K562 (cell line): ENCODE measurements at regions not wholly inside any gene's neighbourhood (a gene's known extent, or its start where the extent isn't known, plus 50 kb on each side); places are given as distances from the start of the nearest gene placed in this dataset.

Experiments used
- ATAC-seq: fragments of 200-7000 bp; cut with Tn5 transposase; 3 replicates; pipeline ENCODE4 v1.9.1; 2020; ENCODE audit warnings: moderate library complexity
- BruUV-seq: library from RNA; stranded (reverse); fragments of 400-500 nt; replicated peaks from 2 replicates; lab custom pipeline; 2021; lab: Mats Ljungman, UMichigan
- CTCF ChIA-PET: fragments of 300-600 bp; formaldehyde crosslinking; extraction: SDS; loops from one replicate; lab custom pipeline; 2021; ENCODE audit warnings: low intra/inter-chr PET ratio; lab: Yijun Ruan, JAX
- POLR2A ChIA-PET: fragments of 300-600, 350-650 bp; sonication (Branson Sonifier 250); formaldehyde crosslinking; extraction: SDS; loops from one replicate; lab custom pipeline; 2021; ENCODE audit warnings: antibody characterized with exemption, inconsistent platforms; lab: Yijun Ruan, JAX
- DNase-seq, 4 experiments: peaks; one replicate each; pipeline versions ENCODE4 v3.0.0 to v3.0.0-alpha.2; 2011 to 2018; ENCODE audit warnings: low spot score in 3 of 4, mixed read lengths in 3 of 4; ENCODE audit errors: extremely low read depth in 1 of 4
- FAIRE-seq: peaks from 2 replicates; lab custom pipeline; 2011; peaks lifted over from hg19 to GRCh38; lab: Jason Lieb, UNC
- H2AFZ ChIP-seq: 2 replicates; pipeline ENCODE4 v1.6.0; 2011; ENCODE audit warnings: low read depth, low read length, control low read depth, inconsistent platforms
- H3K27ac ChIP-seq: fragments of 200-600 bp; 3 replicates; pipeline ENCODE4 v1.8.0; 2011; ENCODE audit warnings: low read depth, mild to moderate bottlenecking, control low read depth, inconsistent platforms, low read length, moderate library complexity, mixed read lengths; ENCODE audit errors: extremely low read depth
- H3K27me3 ChIP-seq, 2 experiments: fragments of 300-600 bp in 1 of 2; 2 replicates in 1 of 2; 3 replicates in 1 of 2; pipeline versions ENCODE4 v1.6.0 to v1.8.0; 2011; ENCODE audit warnings: inconsistent platforms in 2 of 2, low read length in 2 of 2, mild to moderate bottlenecking in 1 of 2, mixed read lengths in 1 of 2, moderate library complexity in 1 of 2; ENCODE audit not compliant: control insufficient read depth in 2 of 2, insufficient read depth in 2 of 2
- H3K36me3 ChIP-seq: fragments of 300-600 bp; 3 replicates; pipeline ENCODE4 v1.8.0; 2011; ENCODE audit warnings: mild to moderate bottlenecking, low read length, inconsistent platforms; ENCODE audit not compliant: control insufficient read depth, insufficient read depth
- H3K4me1 ChIP-seq, 2 experiments: fragments of 200-600 bp in 1 of 2; replicated peaks in 1 of 2; 2 replicates in 1 of 2; 3 replicates in 1 of 2; pipeline versions ENCODE4 v1.5.1 to v1.8.0; 2011; ENCODE audit warnings: inconsistent platforms in 2 of 2, low read length in 2 of 2, mild to moderate bottlenecking in 1 of 2, mixed read lengths in 1 of 2, moderate library complexity in 1 of 2; ENCODE audit not compliant: control insufficient read depth in 2 of 2, insufficient read depth in 2 of 2
- H3K4me2 ChIP-seq: 2 replicates; pipeline ENCODE4 v1.6.1; 2011; ENCODE audit warnings: low read length, control low read depth, inconsistent platforms, mixed read lengths; ENCODE audit not compliant: insufficient read depth
- H3K4me3 ChIP-seq: fragments of 200-600 bp; sonication (generic), shearing (Covaris generic); 2 replicates; pipeline ENCODE4 v1.5.1; 2016; ENCODE audit warnings: control low read depth, inconsistent platforms
- H3K79me2 ChIP-seq: fragments of 200-600 bp; 3 replicates; pipeline ENCODE4 v1.8.0; 2011; ENCODE audit warnings: low read length, inconsistent platforms; ENCODE audit not compliant: control insufficient read depth, insufficient read depth
- H3K9ac ChIP-seq, 2 experiments: 2 replicates each; pipeline versions ENCODE4 v1.6.0 to v1.6.1; 2011; ENCODE audit warnings: low read depth in 2 of 2, low read length in 2 of 2, control low read depth in 1 of 2, inconsistent platforms in 1 of 2, mild to moderate bottlenecking in 1 of 2, mixed read lengths in 1 of 2; ENCODE audit not compliant: insufficient read depth in 1 of 2
- H3K9me1 ChIP-seq: one replicate; pipeline ENCODE4 v1.6.0; 2011; ENCODE audit warnings: inconsistent platforms, mild to moderate bottlenecking, low read length, moderate library complexity; ENCODE audit not compliant: control insufficient read depth, insufficient read depth
- H3K9me3 ChIP-seq: replicated peaks from 2 replicates; pipeline ENCODE4 v1.5.1; 2011; ENCODE audit warnings: low read depth, low read length, inconsistent platforms; ENCODE audit not compliant: control insufficient read depth, insufficient read depth
- H4K20me1 ChIP-seq: replicated peaks from 2 replicates; pipeline ENCODE4 v1.6.1; 2011; ENCODE audit warnings: low read length, inconsistent platforms, mixed read lengths; ENCODE audit not compliant: control insufficient read depth, insufficient read depth
- DNMT1 ChIP-seq: fragments of 450-650 bp; IDR thresholded peaks from 2 replicates; pipeline ENCODE4 v1.6.1; 2016; ENCODE audit warnings: antibody characterized with exemption, mild to moderate bottlenecking
- HNRNPL ChIP-seq: fragments of 200-400 bp; formaldehyde crosslinking; IDR thresholded peaks from 2 replicates; pipeline ENCODE4 v1.6.1; 2017; ENCODE audit warnings: low read depth, mild to moderate bottlenecking, low read length
- ILF3 ChIP-seq: fragments of 450-650 bp; IDR thresholded peaks from 2 replicates; pipeline ENCODE4 v1.6.1; 2018; ENCODE audit warnings: antibody characterized with exemption, mild to moderate bottlenecking, moderate library complexity, borderline replicate concordance
- IRF2 ChIP-seq: sonication (generic); formaldehyde crosslinking; IDR thresholded peaks from 2 replicates; pipeline ENCODE4 v1.8.1; 2022; ENCODE audit warnings: mild to moderate bottlenecking, missing genetic modification reagents
- MEF2A ChIP-seq: IDR thresholded peaks from 2 replicates; pipeline ENCODE4 v1.6.1; 2011; ENCODE audit warnings: low read depth, mild to moderate bottlenecking, low read length, moderate library complexity; ENCODE audit not compliant: control insufficient read depth
- NBN ChIP-seq: fragments of 450-650 bp; IDR thresholded peaks from 2 replicates; pipeline ENCODE4 v1.6.1; 2016; ENCODE audit warnings: low read depth, mild to moderate bottlenecking
- SMARCB1 ChIP-seq: IDR thresholded peaks from 2 replicates; pipeline ENCODE4 v1.6.1; 2011; ENCODE audit warnings: improper control_type of control experiment, low read depth; ENCODE audit not compliant: insufficient read length
- SREBF2 ChIP-seq: sonication (generic); formaldehyde crosslinking; IDR thresholded peaks from 2 replicates; pipeline ENCODE4 v1.4.0; 2020; ENCODE audit warnings: mild to moderate bottlenecking, missing genetic modification reagents
- TAF9B ChIP-seq: fragments of 450-650 bp; IDR thresholded peaks from 2 replicates; pipeline ENCODE4 v1.6.1; 2018; ENCODE audit warnings: mild to moderate bottlenecking; ENCODE audit not compliant: partially characterized antibody
- ZFP36 ChIP-seq: fragments of 150-350 bp; IDR thresholded peaks from 2 replicates; pipeline ENCODE4 v1.6.1; 2018; ENCODE audit warnings: low read length, low read depth; ENCODE audit not compliant: partially characterized antibody
- WGBS: fragments of 100-300 bp; shearing (Covaris generic); methylation state at CpG from one replicate; pipeline ENCODE4 v1.1.6; 2016; ENCODE audit warnings: low coverage, mixed read lengths; ENCODE audit not compliant: insufficient coverage; ENCODE audit errors: missing lambda C conversion rate; 5-methylcytosine and 5-hydroxymethylcytosine counted together
- in situ Hi-C: fragments of 300-500 bp; cut with MboI; formaldehyde crosslinking; loops from 4 replicates; pipeline ENCODE4 v1.15.0; 2018; ENCODE audit warnings: inconsistent platforms, mixed read lengths
- intact Hi-C: fragments of 100-400 bp; cut with micrococcal nuclease; formaldehyde crosslinking; loops from 2 replicates; pipeline ENCODE4 v1.14.2; 2022
- TF ChIP-seq, protein P1 (sequence below): fragments of 450-650 bp; formaldehyde crosslinking; IDR thresholded peaks from 2 replicates; pipeline ENCODE4 v1.4.0; 2020; ENCODE audit warnings: mild to moderate bottlenecking, moderate library complexity
- TF ChIP-seq, protein P2 (sequence below): sonication (generic); formaldehyde crosslinking; IDR thresholded peaks from 2 replicates; pipeline ENCODE4 v1.8.0; 2022; ENCODE audit warnings: missing genetic modification reagents, mild to moderate bottlenecking, borderline replicate concordance

DNA sequence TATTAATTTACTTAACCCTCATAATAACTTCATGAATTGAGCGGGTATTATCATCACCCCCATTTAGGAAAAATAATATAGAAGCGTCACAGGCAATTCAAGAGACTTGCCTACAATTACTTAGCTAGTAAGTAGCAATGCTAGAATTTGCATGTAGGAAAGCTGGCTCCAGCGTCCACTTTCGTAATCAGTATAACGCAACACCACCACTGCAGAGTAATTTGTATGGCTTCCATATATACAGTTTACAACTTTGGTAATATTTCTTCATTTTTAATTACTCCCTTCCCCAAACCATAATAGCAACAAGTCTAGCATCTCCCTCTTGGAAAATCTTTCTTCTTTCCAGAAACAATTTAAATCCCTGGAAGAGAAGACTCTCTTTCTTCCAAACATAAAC lies 89.9 kb upstream of the OR5AK2 start:
- in situ Hi-C loops: no loop called here
- no peaks in the 10 kb centered on the region for H3K79me2 ChIP-seq

More for the DNA sequence above, 89.9 kb upstream of the OR5AK2 start:
- ChIA-PET CTCF (no interaction called here), POLR2A (no interaction called here)
- no TSS peak for BruUV-seq
- Histone ChIP-seq H3K36me3 (no peaks in the 10 kb centered on the region), H3K4me1 (no peaks in the 10 kb centered on the region), H2AFZ (no peak overlapping the region), H3K9ac (no peak overlapping the region), H3K9me1 (no peaks in the 10 kb centered on the region), H3K9me3 (no peaks in the 10 kb centered on the region), H3K27ac (no peak overlapping the region), H3K4me2 (no peak overlapping the region), H3K4me3 (no peak overlapping the region), H3K27me3 (no peaks in the 10 kb centered on the region), H4K20me1 (no peaks in the 10 kb centered on the region)
- 2% methylated on average over 5 of the region's 5 CpGs for WGBS
- TF ChIP-seq, protein P1, sequence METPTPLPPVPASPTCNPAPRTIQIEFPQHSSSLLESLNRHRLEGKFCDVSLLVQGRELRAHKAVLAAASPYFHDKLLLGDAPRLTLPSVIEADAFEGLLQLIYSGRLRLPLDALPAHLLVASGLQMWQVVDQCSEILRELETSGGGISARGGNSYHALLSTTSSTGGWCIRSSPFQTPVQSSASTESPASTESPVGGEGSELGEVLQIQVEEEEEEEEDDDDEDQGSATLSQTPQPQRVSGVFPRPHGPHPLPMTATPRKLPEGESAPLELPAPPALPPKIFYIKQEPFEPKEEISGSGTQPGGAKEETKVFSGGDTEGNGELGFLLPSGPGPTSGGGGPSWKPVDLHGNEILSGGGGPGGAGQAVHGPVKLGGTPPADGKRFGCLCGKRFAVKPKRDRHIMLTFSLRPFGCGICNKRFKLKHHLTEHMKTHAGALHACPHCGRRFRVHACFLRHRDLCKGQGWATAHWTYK (CRISPR knock-in tag): no peak
- TF ChIP-seq MEF2A (no peak), ZFP36 (no peak), HNRNPL (no peak), IRF2 (CRISPR knock-in tag) (no peak), SMARCB1 (no peak), SREBF2 (CRISPR knock-in tag) (no peak), TAF9B (no peak), NBN (no peak), DNMT1 (no peak), ILF3 (no peak)
- TF ChIP-seq, protein P2, sequence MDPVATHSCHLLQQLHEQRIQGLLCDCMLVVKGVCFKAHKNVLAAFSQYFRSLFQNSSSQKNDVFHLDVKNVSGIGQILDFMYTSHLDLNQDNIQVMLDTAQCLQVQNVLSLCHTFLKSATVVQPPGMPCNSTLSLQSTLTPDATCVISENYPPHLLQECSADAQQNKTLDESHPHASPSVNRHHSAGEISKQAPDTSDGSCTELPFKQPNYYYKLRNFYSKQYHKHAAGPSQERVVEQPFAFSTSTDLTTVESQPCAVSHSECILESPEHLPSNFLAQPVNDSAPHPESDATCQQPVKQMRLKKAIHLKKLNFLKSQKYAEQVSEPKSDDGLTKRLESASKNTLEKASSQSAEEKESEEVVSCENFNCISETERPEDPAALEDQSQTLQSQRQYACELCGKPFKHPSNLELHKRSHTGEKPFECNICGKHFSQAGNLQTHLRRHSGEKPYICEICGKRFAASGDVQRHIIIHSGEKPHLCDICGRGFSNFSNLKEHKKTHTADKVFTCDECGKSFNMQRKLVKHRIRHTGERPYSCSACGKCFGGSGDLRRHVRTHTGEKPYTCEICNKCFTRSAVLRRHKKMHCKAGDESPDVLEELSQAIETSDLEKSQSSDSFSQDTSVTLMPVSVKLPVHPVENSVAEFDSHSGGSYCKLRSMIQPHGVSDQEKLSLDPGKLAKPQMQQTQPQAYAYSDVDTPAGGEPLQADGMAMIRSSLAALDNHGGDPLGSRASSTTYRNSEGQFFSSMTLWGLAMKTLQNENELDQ: no peak
- ATAC-seq (no peak), DNase-seq (no peak), FAIRE-seq (no peak)
- intact Hi-C loops: no loop called here
